ENCODE measurements at regions not wholly inside any gene's neighbourhood (a gene's known extent, or its start where the extent isn't known, plus 50 kb on each side); places are given as distances from the start of the nearest gene placed in this dataset.

GRCh38 chr12:23236811-23237210 is 611.8 kb downstream of the ETNK1 start:
- no peak for TF ChIP-seq MAZ (IDR thresholded peaks at IDR 0.05; ENCODE audit: borderline replicate concordance, low read depth, low read length)
- TF ChIP-seq SMC3 (IDR thresholded peaks at IDR 0.05; ENCODE audit: low read depth, low read length): no peak
- TF ChIP-seq, protein P1, sequence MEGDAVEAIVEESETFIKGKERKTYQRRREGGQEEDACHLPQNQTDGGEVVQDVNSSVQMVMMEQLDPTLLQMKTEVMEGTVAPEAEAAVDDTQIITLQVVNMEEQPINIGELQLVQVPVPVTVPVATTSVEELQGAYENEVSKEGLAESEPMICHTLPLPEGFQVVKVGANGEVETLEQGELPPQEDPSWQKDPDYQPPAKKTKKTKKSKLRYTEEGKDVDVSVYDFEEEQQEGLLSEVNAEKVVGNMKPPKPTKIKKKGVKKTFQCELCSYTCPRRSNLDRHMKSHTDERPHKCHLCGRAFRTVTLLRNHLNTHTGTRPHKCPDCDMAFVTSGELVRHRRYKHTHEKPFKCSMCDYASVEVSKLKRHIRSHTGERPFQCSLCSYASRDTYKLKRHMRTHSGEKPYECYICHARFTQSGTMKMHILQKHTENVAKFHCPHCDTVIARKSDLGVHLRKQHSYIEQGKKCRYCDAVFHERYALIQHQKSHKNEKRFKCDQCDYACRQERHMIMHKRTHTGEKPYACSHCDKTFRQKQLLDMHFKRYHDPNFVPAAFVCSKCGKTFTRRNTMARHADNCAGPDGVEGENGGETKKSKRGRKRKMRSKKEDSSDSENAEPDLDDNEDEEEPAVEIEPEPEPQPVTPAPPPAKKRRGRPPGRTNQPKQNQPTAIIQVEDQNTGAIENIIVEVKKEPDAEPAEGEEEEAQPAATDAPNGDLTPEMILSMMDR (conservative IDR thresholded peaks at IDR 0.05; ENCODE audit: low read depth, low read length): no peak
- no peak for TF ChIP-seq RAD21 (IDR thresholded peaks at IDR 0.05; ENCODE audit: low read length)
- TF ChIP-seq CHD1 (IDR thresholded peaks at IDR 0.05; ENCODE audit: low read depth, low read length): no peak
- TF ChIP-seq POLR2A (IDR thresholded peaks at IDR 0.05; ENCODE audit: low read depth, low read length): no peak
- TF ChIP-seq CEBPB (IDR thresholded peaks at IDR 0.05; ENCODE audit: low read depth, low read length): no peak
- no peak for TF ChIP-seq RFX5 (IDR thresholded peaks at IDR 0.05; ENCODE audit: low read depth, low read length)
- TF ChIP-seq MAFK (IDR thresholded peaks at IDR 0.05; ENCODE audit: low read depth, low read length): no peak
